Stimulated activated CD4-positive, alpha-beta T cell treated with anti-CD3 and anti-CD28 coated beads, Interleukin-15, amount 100 ng/mL, for 24 hours (primary cell): ENCODE measurements at regions not wholly inside any gene's neighbourhood (a gene's known extent, or its start where the extent isn't known, plus 50 kb on each side); places are given as distances from the start of the nearest gene placed in this dataset.

ENCODE experiments used
- DNase-seq: peaks from one replicate; pipeline ENCODE4 v3.0.0-alpha.2; 2020

GRCh38 chr18:42561521-42561920 is 554.0 kb downstream of the RIT2 start:
- no peak for DNase-seq

GRCh38 chr18:42563995-42564394 is 551.5 kb downstream of the RIT2 start:
- no peak for DNase-seq

DNA sequence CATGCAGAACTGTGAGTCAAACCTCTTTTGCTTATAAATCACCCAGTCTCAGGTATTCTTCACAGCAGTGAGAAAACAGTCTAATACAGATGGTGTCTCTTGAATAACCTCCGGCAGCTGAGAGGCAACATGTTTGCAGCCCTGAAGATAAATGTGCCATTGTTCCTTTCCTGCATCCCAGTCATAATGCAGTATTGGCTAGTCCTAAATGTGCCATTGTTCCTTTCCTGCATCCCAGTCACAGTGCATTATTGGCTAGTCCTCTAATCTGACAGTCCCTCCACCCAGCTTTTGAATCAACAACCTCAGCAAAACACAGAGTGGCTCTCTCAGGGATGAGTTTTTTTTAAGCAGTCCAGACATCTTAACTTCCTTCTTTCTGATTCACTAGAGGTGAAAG is 550.7 kb downstream of the RIT2 start:
- no peak for DNase-seq

GRCh38 chr18:42568773-42569172 is 546.7 kb downstream of the RIT2 start:
- DNase-seq = no peak

DNA sequence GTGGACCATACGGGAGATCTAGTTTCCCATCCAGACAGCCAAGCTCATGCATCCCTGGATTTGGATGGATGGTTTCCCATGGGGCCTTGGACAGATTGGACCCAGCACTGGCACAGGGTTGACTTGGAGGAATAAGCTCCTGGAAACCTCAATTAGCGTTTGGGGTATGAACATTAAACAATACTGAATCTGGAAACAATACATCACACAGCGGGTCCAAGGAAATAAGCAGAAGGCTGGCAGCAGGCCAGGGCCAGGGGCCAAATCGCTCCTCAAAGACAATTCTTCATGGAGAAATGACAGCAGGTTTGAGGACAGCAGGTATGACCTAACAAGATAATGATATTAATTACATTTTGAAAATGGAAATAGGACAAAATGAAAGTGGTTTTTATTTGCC is 540.6 kb downstream of the RIT2 start:
- DNase-seq = no peak

DNA sequence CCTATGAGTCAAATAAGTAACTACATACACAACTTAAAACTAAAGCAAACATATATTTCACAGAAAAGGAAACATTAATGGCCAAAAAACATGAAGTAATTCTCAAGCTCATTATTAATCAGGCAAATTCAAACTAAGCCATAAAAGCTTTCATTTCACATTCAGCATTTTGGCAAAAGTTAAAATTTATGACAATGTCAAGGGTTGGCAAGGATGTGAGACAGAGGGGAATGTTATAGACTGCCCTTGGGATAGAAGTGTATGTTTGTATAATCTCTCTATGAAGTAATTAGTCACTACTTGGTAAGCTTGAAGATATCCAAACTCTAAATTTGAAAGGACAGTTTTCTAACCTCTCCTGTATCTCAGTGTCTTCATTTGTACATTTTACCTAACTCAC is 539.4 kb downstream of the RIT2 start:
- no peak for DNase-seq

GRCh38 chr18:42578792-42579191 is 536.7 kb downstream of the RIT2 start:
- DNase-seq = no peak

GRCh38 chr18:42582266-42582665 is 533.2 kb downstream of the RIT2 start:
- no peak for DNase-seq

DNA sequence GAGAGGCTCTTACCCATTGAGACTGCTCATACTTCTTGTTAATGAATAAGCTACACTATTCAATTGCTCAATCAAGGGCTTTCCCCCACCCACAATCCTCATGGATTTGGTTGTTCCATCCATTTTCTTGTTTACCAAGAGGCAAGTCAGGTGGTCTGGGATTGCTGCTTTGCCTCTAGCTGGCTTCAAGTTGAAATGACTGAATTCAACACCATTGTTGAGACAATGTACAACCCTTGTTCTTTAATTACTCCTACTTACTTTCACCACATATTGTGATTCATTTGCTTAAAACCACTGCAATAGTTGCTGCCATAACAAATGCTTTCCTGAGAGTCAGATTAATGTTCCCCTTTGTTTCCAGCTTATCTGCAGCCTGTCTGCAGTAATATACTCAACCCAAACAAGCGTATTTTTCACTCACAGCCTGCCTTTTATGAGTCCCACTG is 532.2 kb downstream of the RIT2 start:
- no peak for DNase-seq

- DNase-seq = no peak
Measured at GRCh38 chr18:42586601-42587000, 528.9 kb downstream of the RIT2 start.

DNA sequence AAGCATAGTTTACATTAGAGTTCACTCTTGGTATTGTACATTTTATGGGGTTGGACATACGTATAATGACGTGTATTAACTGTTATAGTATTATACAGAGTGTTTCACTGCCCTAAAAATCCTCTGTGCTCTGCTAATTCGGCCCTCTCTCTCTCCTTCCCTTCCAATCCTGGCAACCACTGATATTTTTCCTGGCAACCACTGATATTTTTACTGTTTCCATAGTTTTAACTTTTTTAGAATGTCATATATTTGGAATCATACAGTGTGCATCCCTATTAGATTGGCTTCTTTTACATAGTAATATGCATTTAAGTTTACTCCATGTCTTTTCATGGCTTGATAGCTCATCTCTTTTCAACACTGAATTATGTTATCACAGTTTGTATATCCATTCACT is 526.7 kb downstream of the RIT2 start:
- DNase-seq = no peak

- DNase-seq = no peak
Measured at GRCh38 chr18:42604820-42605219, 510.7 kb downstream of the RIT2 start.

- no peak for DNase-seq
Measured at GRCh38 chr18:42606886-42607495, 508.5 kb downstream of the RIT2 start.

DNA sequence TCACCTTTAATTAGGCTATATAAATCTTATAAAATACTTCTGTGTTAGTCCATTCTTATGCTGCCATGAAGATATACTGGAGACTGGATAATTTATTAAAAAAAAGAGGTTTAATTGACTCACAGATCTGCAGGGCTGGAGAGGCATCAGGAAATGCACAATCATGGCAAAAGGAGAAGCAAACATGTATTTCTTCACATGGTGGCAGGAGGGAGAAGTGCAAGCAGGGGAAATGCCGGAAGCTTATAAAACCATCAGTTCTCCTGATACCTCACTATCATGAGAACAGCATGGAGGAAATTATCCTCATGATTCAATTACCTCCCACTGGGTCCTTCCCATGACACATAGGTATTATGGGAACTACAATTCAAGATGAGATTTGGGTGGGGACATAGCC is 504.4 kb downstream of the RIT2 start:
- no peak for DNase-seq

DNA sequence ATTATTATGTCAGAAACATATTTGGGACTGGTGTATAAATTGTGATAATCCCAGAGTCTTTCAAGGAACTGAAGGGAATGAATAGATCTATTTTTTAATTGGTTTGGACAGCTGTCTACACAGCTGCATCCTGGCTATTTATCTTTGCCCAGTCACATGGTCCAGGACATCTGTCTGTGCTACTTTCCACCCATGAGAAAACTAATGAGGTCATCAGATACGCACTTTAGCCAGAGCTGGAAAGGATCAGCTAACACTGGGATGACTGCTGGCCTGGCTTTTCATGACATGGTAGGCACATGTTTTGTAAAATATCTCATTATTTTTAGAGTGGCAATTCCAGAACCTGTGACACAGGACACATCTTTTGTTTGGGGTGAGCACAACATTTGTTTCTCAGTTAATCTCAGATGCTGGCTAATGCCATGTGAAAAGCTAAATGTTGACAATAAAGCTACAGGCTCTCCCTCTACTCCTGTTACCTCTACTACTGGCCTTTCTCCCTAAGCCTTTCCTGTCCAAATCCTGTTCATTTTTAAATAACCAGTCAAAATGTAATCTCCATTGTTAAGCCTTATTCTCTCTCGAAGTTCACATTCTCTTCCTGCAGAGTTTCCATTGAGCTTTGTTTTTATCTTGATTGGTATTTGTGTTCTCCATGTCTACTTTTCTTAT is 500.7 kb downstream of the RIT2 start:
- DNase-seq = no peak

- DNase-seq = no peak
Measured at GRCh38 chr18:42617221-42617620, 498.3 kb downstream of the RIT2 start.

GRCh38 chr18:42619771-42620170 is 495.7 kb downstream of the RIT2 start:
- DNase-seq = no peak

- DNase-seq = no peak
Measured at GRCh38 chr18:42620657-42621056, 494.8 kb downstream of the RIT2 start.

GRCh38 chr18:42623935-42624334 is 491.6 kb downstream of the RIT2 start:
- DNase-seq = no peak

DNA sequence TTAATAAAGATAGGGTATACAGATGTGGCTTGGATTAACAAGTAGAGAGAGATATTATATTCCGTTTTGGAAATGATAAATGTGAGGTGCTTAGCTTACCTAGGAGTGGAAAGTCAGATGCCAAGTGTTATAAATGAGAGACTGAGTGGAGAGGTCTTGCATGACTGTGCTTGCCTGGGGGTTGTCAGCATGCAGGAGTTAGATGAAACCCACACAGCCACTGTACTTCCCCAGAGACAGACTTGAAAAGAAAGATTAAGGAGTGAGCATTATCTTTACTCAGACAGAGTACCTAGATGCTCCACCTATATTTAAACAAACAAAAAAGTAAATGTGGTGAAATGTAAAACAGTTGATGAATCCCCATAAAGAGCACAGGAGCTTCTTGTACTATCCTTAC is 482.7 kb downstream of the RIT2 start:
- no peak for DNase-seq

GRCh38 chr18:42635378-42636048 is 480.0 kb downstream of the RIT2 start:
- no peak for DNase-seq

DNA sequence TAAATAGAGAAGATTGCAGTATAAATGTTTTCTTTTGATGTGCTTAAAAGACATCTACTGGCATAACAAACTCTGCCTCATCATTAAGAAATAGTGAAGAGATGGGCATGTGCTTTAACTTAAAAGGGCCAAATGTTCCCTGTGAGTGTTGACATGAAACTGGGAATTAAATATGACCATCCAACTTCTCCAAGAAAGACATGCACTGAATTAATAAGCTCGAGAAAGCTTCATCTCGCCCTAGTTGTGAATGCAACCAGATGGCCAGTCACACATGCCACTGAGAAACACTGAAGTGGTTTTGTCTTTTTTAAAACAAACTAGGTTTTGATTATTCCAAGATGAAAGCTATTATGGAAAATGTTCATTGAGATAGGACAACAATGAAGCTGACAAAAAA is 479.2 kb downstream of the RIT2 start:
- no peak for DNase-seq

DNA sequence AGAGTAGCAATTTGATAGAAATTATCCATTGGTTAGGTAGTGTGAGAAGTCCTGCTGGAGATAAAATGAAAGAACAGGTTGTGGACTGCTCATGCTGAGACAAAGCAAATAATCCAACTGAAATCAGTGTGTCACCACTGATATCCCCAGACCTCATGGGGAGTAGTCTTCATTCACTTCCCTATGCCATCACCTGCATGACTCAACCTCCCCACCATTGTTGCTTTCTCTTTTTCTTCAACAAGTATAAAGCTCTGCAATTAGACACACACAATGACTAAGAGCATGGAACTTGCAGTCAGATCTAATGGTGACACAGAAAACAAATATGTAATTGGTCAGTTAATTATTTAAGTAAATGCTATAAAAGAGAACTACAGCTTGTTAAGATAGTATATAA is 475.3 kb downstream of the RIT2 start:
- no peak for DNase-seq

DNA sequence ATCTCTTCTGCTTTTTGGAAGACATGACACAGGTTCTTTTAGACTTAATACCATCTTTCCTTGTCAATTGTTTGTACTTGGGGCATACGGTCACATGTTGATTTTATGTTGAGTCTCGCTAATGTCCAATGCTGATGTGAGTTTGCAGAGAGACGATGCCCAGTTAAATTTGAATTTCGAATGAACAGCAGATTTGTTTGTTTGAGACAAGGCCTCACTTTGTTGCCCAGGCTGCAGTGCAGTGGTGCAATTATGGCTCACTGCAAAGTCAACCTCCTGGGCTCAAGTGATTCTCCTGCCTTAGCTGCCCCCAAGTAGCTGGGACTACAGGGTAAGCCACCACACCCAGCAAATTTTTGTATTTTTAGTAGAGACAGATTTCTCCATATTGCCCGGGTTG is 473.5 kb downstream of the RIT2 start:
- no peak for DNase-seq

GRCh38 chr18:42644729-42645131 is 470.8 kb downstream of the RIT2 start:
- no peak for DNase-seq
